ENCODE measurements at regions not wholly inside any gene's neighbourhood (a gene's known extent, or its start where the extent isn't known, plus 50 kb on each side); places are given as distances from the start of the nearest gene placed in this dataset.

DNA sequence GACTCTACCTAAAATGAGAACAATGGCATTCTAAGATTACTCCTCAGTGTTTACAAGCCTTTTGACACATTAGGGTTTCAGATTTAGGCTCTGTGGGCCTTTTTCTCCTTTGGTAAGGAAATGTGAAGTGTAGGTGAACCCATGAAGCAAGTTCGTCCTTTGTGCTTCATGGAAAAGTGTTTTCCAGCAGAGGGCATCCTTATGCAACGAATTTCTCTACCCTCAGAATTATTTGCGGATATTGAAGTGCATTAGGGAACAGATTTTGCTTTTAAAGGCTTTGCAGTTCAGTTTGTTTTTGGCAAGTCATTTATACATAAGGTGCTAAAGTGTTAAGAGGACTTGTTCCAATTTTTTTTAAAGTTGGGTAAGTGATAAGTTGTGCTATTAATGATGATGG is 55.7 kb upstream of the FERMT1 start (continued):
- TF ChIP-seq, protein P1, sequence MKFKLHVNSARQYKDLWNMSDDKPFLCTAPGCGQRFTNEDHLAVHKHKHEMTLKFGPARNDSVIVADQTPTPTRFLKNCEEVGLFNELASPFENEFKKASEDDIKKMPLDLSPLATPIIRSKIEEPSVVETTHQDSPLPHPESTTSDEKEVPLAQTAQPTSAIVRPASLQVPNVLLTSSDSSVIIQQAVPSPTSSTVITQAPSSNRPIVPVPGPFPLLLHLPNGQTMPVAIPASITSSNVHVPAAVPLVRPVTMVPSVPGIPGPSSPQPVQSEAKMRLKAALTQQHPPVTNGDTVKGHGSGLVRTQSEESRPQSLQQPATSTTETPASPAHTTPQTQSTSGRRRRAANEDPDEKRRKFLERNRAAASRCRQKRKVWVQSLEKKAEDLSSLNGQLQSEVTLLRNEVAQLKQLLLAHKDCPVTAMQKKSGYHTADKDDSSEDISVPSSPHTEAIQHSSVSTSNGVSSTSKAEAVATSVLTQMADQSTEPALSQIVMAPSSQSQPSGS (IDR thresholded peaks at IDR 0.05; ENCODE audit: low read length) = no peak
- no peak for TF ChIP-seq SIN3A (conservative IDR thresholded peaks at IDR 0.05 in 1 of 2, IDR thresholded peaks at IDR 0.05 in 1 of 2; ENCODE audit: low read depth in 1 of 2, low read length in 2 of 2)
- no peak for TF ChIP-seq GTF2F1 (IDR thresholded peaks at IDR 0.05; ENCODE audit: borderline replicate concordance, low read depth, low read length)
